GM06990 (cell line): ENCODE measurements at regions not wholly inside any gene's neighbourhood (a gene's known extent, or its start where the extent isn't known, plus 50 kb on each side); places are given as distances from the start of the nearest gene placed in this dataset.

Experiments
- DNase-seq: peaks from one replicate; pipeline ENCODE4 v3.0.0-alpha.2; 2011; ENCODE audit not compliant: insufficient read length; ENCODE audit errors: extremely low read depth
- H3K27me3 ChIP-seq: replicated peaks from 2 replicates; pipeline ENCODE4 v1.6.0; 2011; ENCODE audit warnings: low read length; ENCODE audit not compliant: control insufficient read depth, insufficient read depth
- H3K36me3 ChIP-seq: 2 replicates; pipeline ENCODE4 v1.5.1; 2011; ENCODE audit warnings: low read length; ENCODE audit not compliant: control insufficient read depth, insufficient read depth
- H3K4me3 ChIP-seq: replicated peaks from 2 replicates; pipeline ENCODE4 v1.5.1; 2011; ENCODE audit warnings: low read depth, mild to moderate bottlenecking, control low read depth, low read length
- TF ChIP-seq, protein P1 (sequence below): IDR thresholded peaks from 2 replicates; pipeline ENCODE4 v1.5.1; 2011; ENCODE audit warnings: low read length, control low read depth, mild to moderate bottlenecking, inconsistent platforms; ENCODE audit not compliant: insufficient read depth, poor library complexity, severe bottlenecking

DNA sequence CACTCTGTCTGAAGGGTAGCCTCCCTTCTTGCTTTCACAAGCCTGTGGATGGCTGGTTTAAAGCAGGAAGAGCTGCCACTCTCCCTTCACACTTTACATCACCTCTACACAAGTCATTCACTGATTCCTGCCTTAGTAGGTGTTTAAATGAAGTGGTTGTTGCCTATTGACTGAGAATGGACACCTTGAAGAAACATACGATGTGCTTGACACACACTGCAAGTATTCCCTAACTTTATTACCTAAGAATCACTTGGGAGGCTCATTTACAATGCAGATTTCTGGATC, 230.5 kb downstream of the PIK3R1 start:
- Histone ChIP-seq H3K4me3 (no peak overlapping the region), H3K36me3 (no peaks in the 10 kb centered on the region), H3K27me3 (no peaks in the 10 kb centered on the region)
- TF ChIP-seq, protein P1, sequence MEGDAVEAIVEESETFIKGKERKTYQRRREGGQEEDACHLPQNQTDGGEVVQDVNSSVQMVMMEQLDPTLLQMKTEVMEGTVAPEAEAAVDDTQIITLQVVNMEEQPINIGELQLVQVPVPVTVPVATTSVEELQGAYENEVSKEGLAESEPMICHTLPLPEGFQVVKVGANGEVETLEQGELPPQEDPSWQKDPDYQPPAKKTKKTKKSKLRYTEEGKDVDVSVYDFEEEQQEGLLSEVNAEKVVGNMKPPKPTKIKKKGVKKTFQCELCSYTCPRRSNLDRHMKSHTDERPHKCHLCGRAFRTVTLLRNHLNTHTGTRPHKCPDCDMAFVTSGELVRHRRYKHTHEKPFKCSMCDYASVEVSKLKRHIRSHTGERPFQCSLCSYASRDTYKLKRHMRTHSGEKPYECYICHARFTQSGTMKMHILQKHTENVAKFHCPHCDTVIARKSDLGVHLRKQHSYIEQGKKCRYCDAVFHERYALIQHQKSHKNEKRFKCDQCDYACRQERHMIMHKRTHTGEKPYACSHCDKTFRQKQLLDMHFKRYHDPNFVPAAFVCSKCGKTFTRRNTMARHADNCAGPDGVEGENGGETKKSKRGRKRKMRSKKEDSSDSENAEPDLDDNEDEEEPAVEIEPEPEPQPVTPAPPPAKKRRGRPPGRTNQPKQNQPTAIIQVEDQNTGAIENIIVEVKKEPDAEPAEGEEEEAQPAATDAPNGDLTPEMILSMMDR = no peak
- no peak for DNase-seq

DNA sequence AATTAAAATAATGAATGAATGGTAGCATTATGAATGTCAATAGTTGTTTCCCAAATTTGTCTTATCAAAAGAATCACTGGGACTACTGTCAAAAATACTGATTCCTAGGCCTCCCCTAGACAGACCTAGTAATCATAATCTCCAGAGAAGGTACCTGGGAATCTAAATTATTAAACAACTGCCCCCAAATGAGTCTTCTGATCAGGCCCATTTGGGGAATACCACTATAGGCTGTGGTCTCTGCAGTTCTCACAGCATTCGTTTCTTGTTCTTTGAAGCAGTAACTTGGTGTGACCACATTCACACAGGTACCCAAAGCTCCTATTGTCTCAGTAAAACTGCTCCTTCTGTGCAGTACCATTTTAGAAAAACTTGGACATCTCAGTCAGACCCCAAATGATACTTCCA, 230.9 kb downstream of the PIK3R1 start:
- TF ChIP-seq, protein P1 = no peak
- Histone ChIP-seq H3K4me3 (no peak overlapping the region), H3K36me3 (no peaks in the 10 kb centered on the region), H3K27me3 (no peaks in the 10 kb centered on the region)
- no peak for DNase-seq

GRCh38 chr5:68447136-68447929, 231.8 kb downstream of the PIK3R1 start:
- no peak for DNase-seq
- no peaks in the 10 kb centered on the region for H3K36me3 ChIP-seq

DNA sequence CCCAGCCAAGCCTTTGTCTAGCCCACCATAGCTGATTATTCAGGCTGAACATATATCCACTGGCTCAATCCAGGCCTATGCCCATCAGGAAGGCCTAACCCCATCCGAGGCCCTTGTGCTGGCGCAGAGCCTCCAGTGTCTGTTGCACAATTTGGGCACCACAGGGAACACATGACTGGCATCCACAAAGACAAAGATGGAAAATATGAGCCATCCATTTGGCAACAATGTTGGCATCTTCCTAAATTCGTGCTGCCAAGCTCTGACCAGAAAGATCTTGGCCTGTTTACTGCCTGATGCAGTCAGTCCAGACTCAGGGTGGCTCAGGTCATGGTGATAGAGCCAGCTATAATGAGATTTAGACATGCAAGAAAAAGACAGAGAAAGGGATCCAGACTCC, 233.8 kb downstream of the PIK3R1 start:
- TF ChIP-seq, protein P1 = no peak
- no peak for DNase-seq
- Histone ChIP-seq H3K36me3 (no peaks in the 10 kb centered on the region), H3K27me3 (no peaks in the 10 kb centered on the region), H3K4me3 (no peak overlapping the region)

More at GRCh38 chr5:68447136-68447929, 231.8 kb downstream of the PIK3R1 start:
- Histone ChIP-seq H3K4me3 (no peak overlapping the region), H3K27me3 (no peaks in the 10 kb centered on the region)
- TF ChIP-seq, protein P1 = no peak

- TF ChIP-seq, protein P1 = no peak
- H3K4me3 ChIP-seq = no peak overlapping the region
- H3K36me3 ChIP-seq = no peaks in the 10 kb centered on the region
- no peaks in the 10 kb centered on the region for H3K27me3 ChIP-seq
- no peak for DNase-seq
Observed at GRCh38 chr5:68450245-68450852, 234.8 kb downstream of the PIK3R1 start.
